DOHH2 (cell line): ENCODE measurements at regions not wholly inside any gene's neighbourhood (a gene's known extent, or its start where the extent isn't known, plus 50 kb on each side); places are given as distances from the start of the nearest gene placed in this dataset.

Experiments used
- CTCF ChIP-seq: fragments of 200-600 bp; sonication (generic); IDR thresholded peaks from one replicate; pipeline ENCODE4 v1.5.1; 2014; ENCODE audit warnings: antibody characterized with exemption, mild to moderate bottlenecking, low read depth, low read length; ENCODE audit not compliant: poor library complexity, severe bottlenecking
- EZH2phosphoT487 ChIP-seq: fragments of 200-600 bp; sonication (generic); IDR thresholded peaks from 2 replicates; pipeline ENCODE4 v1.6.1; 2017; ENCODE audit warnings: borderline replicate concordance, mild to moderate bottlenecking, antibody characterized with exemption, low read length, moderate library complexity, mixed read lengths

GRCh38 chr12:24175284-24175683 is 225.8 kb upstream of the SOX5 start:
- TF ChIP-seq CTCF (no peak), EZH2phosphoT487 (no peak)
